Panc1 (cell line): ENCODE measurements at regions not wholly inside any gene's neighbourhood (a gene's known extent, or its start where the extent isn't known, plus 50 kb on each side); places are given as distances from the start of the nearest gene placed in this dataset.

Experiments
- ATAC-seq: fragments of 200-7000 bp; cut with Tn5 transposase; 2 replicates; pipeline ENCODE4 v1.9.1; 2020; ENCODE audit warnings: mild to moderate bottlenecking, moderate library complexity
- BruUV-seq: library from RNA; stranded (reverse); fragments of 400-500 nt; replicated peaks from 2 replicates; lab custom pipeline; 2021; lab: Mats Ljungman, UMichigan
- CTCF ChIA-PET: fragments of 300-600 bp; sonication (Branson Sonifier 250); formaldehyde crosslinking; loops from one replicate; lab custom pipeline; 2022; ENCODE audit warnings: antibody characterized with exemption; lab: Charles Lee
- POLR2A ChIA-PET: fragments of 300-600 bp; sonication (Branson Sonifier 250); formaldehyde crosslinking; loops from one replicate; lab custom pipeline; 2022; ENCODE audit warnings: antibody characterized with exemption; lab: Charles Lee
- DNase-seq: peaks from one replicate; pipeline ENCODE4 v3.0.0-alpha.2; 2010; ENCODE audit warnings: low read depth, low spot score
- H3K27ac ChIP-seq: 2 replicates; pipeline ENCODE4 v1.5.1; 2011; ENCODE audit warnings: mild to moderate bottlenecking, low read length, inconsistent platforms
- H3K27me3 ChIP-seq: fragments of 200-500 bp; sonication (Bioruptor generic); 2 replicates; pipeline ENCODE4 v1.6.0; 2014; ENCODE audit warnings: low read length, inconsistent platforms; ENCODE audit not compliant: control insufficient read depth, insufficient read depth
- H3K36me3 ChIP-seq: fragments of 200-500 bp; sonication (Bioruptor generic); 2 replicates; pipeline ENCODE4 v1.5.1; 2014; ENCODE audit warnings: inconsistent platforms, mild to moderate bottlenecking, low read length, moderate library complexity; ENCODE audit not compliant: control insufficient read depth, insufficient read depth
- H3K4me1 ChIP-seq: 2 replicates; pipeline ENCODE4 v1.5.1; 2011; ENCODE audit warnings: inconsistent platforms, mild to moderate bottlenecking, low read length, moderate library complexity; ENCODE audit not compliant: control insufficient read depth, insufficient read depth
- H3K4me3 ChIP-seq, 2 experiments: 2 replicates each; pipeline ENCODE4 v1.5.1; 2011 to 2012; ENCODE audit warnings: low read depth in 2 of 2, low read length in 2 of 2, mild to moderate bottlenecking in 2 of 2, inconsistent platforms in 1 of 2, moderate library complexity in 1 of 2
- H3K9me3 ChIP-seq: fragments of 200-500 bp; sonication (Bioruptor generic); 2 replicates; pipeline ENCODE4 v1.5.1; 2014; ENCODE audit warnings: low read depth, mild to moderate bottlenecking, inconsistent platforms, low read length, moderate library complexity; ENCODE audit not compliant: control insufficient read depth, insufficient read depth
- CTCF ChIP-seq: fragments of 450-650 bp; IDR thresholded peaks from 2 replicates; pipeline ENCODE4 v1.5.1; 2017; ENCODE audit warnings: mild to moderate bottlenecking
- POLR2AphosphoS5 ChIP-seq: IDR thresholded peaks from 2 replicates; pipeline ENCODE4 v1.6.1; 2012; ENCODE audit warnings: mild to moderate bottlenecking, low read depth, low read length, moderate library complexity
- REST ChIP-seq, 2 experiments: IDR thresholded peaks; 2 replicates each; pipeline ENCODE4 v1.6.1; 2011 to 2012; ENCODE audit warnings: low read depth in 2 of 2, control low read depth in 1 of 2, low read length in 1 of 2, mild to moderate bottlenecking in 1 of 2, moderate library complexity in 1 of 2; ENCODE audit not compliant: insufficient read depth in 1 of 2
- SIN3A ChIP-seq: IDR thresholded peaks from 2 replicates; pipeline ENCODE4 v1.6.1; 2012; ENCODE audit warnings: low read depth, mild to moderate bottlenecking, low read length, moderate library complexity, borderline replicate concordance; ENCODE audit not compliant: insufficient read depth
- TCF7L2 ChIP-seq: IDR thresholded peaks from 2 replicates; pipeline ENCODE4 v1.6.1; 2011; ENCODE audit warnings: mild to moderate bottlenecking, low read depth, low read length, inconsistent platforms
- in situ Hi-C: cut with HindIII; loops from 2 replicates; pipeline ENCODE4 v1.10.0; 2016; ENCODE audit warnings: low sequenced_read_pairs, low pct_unique_long_range_greater_than_20kb
- intact Hi-C: fragments of 100-400 bp; cut with micrococcal nuclease; formaldehyde crosslinking; loops from one replicate; pipeline ENCODE4 v1.10.0; 2022; ENCODE audit not compliant: unreplicated experiment

GRCh38 chr4:99755223-99755944, 61.2 kb upstream of the DAPP1 start:
- Histone ChIP-seq H3K9me3 (no peaks in the 10 kb centered on the region), H3K4me1 (no peaks in the 10 kb centered on the region), H3K36me3 (no peaks in the 10 kb centered on the region), H3K27ac (no peak overlapping the region), H3K27me3 (no peaks in the 10 kb centered on the region), H3K4me3 (no peak overlapping the region)
- DNase-seq (no peak), ATAC-seq (no peak)
- POLR2A ChIA-PET, result no interaction called here
- intact Hi-C loops, result no loop called here
- no peak for TF ChIP-seq SIN3A
- no peak for TF ChIP-seq REST (IDR thresholded peaks at IDR 0.05; ENCODE audit: insufficient read depth in 1 of 2, low read depth in 2 of 2, low read length in 1 of 2)
- no peak for TF ChIP-seq CTCF
- no peak for TF ChIP-seq POLR2AphosphoS5
- no peak for TF ChIP-seq TCF7L2
- in situ Hi-C loops, result no loop called here
- no TSS peak for BruUV-seq
- CTCF ChIA-PET, result no interaction called here

- in situ Hi-C loops, result no loop called here
- TF ChIP-seq CTCF (no peak), TCF7L2 (no peak), POLR2AphosphoS5 (no peak), REST (IDR thresholded peaks at IDR 0.05; ENCODE audit: insufficient read depth in 1 of 2, low read depth in 2 of 2, low read length in 1 of 2) (no peak), SIN3A (no peak)
- BruUV-seq, result no TSS peak
- ATAC-seq (no peak), DNase-seq (no peak)
- intact Hi-C loops, result no loop called here
- no peak overlapping the region for H3K4me3 ChIP-seq
- no peak overlapping the region for H3K27ac ChIP-seq
- no peaks in the 10 kb centered on the region for H3K9me3 ChIP-seq
- no peaks in the 10 kb centered on the region for H3K27me3 ChIP-seq
- POLR2A ChIA-PET, result no interaction called here
- no peaks in the 10 kb centered on the region for H3K36me3 ChIP-seq
- CTCF ChIA-PET, result no interaction called here
- no peaks in the 10 kb centered on the region for H3K4me1 ChIP-seq
These were observed 61.9 kb upstream of the DAPP1 start for GRCh38 chr4:99754756-99755155.
